Fibroblast of lung (primary cell): ENCODE measurements at regions not wholly inside any gene's neighbourhood (a gene's known extent, or its start where the extent isn't known, plus 50 kb on each side); places are given as distances from the start of the nearest gene placed in this dataset.

Experiments used
- CTCF ChIP-seq, 2 donors: IDR thresholded peaks in 1 of 2; conservative IDR thresholded peaks in 1 of 2; 1 replicate in 1 of 2; 2 replicates in 1 of 2; pipeline ENCODE4 v1.5.1; 2011 to 2012; ENCODE audit warnings: low read length in 2 of 2, control low read depth in 1 of 2, inconsistent platforms in 1 of 2, low read depth in 1 of 2, mild to moderate bottlenecking in 1 of 2
- EZH2 ChIP-seq: IDR thresholded peaks from 2 replicates; pipeline ENCODE4 v1.5.1; 2012; ENCODE audit warnings: low read length, control low read depth, mild to moderate bottlenecking; ENCODE audit errors: missing control alignments

GRCh38 chr20:48331518-48332286 lies 496.1 kb downstream of the PREX1 start:
- TF ChIP-seq EZH2 (no peak), CTCF (conservative IDR thresholded peaks at IDR 0.05 in 1 of 2, IDR thresholded peaks at IDR 0.05 in 1 of 2; ENCODE audit: low read depth in 1 of 2, low read length in 2 of 2) (no peak)
